T-helper 1 cell (primary cell): ENCODE measurements at regions not wholly inside any gene's neighbourhood (a gene's known extent, or its start where the extent isn't known, plus 50 kb on each side); places are given as distances from the start of the nearest gene placed in this dataset.

ENCODE experiments used
- DNase-seq, 5 donors: peaks; one replicate each; pipeline ENCODE4 v3.0.0-alpha.2; 2012 to 2020

DNA sequence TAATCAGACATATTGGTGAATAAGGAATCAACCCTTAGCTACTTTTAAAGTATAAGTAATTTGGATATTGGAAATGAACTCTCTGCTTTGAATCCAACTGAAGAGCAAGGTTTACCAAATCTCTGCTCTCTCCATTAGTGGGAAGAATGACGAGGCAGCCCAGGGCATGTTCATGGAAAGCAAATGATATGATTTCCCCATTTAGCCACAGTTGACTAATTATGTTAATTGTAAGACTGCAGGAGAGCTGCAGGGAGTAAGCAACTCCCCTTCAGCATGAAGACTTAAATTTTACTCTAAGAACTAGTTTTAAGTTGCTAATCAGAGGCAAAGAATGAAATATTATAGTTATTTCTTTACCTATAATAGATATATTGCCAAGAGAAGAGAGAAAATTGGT is 194.3 kb upstream of the CD180 start:
- no peak for DNase-seq

DNA sequence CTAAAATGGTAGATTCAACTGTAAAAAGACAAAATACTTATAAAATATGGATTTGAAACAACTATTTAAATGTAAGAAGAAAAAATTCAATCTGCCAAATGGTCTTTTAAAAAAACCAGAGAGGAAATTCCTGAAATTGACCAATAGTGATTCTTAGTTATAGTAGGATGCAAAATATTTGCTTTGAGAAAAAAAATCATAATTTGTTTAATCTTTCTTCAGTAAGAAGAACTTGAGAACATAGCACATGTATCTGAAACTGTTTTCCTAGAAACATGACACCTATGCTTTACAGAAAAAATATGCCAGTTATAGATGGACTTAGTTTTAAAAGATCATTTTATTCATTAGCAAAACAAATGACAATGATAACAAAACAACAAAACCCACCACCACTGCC is 186.9 kb upstream of the CD180 start:
- DNase-seq: no peak

DNA sequence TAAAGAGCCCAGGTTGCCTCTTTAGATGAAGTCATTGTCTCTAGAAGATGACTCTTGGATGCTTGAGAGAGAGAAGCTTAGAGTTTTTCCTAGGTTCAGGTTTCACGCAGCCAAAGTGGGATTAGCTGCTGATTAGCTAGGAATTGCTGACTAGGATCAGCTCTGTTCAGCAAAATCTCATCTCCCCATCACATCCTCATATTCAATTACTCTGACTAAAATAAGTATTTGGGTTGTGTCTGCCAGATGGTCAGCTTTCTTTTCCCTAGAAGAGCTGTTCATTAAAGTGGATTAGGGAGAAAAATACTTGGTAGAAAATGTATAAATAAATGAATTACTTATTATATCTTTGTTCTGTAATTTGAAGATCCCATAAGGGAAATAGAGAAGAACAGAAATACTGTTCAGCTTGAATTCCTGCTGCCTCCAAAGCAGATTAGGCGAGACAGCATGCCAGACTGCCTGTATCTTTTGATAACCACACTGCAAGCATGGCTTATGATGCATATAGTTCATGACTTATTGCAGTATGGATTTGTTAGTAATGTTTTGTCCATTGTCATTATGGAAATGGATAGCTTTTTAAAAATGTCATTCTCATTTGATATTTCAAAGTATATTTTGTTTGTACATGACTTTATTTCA is 184.8 kb upstream of the CD180 start:
- no peak for DNase-seq

DNA sequence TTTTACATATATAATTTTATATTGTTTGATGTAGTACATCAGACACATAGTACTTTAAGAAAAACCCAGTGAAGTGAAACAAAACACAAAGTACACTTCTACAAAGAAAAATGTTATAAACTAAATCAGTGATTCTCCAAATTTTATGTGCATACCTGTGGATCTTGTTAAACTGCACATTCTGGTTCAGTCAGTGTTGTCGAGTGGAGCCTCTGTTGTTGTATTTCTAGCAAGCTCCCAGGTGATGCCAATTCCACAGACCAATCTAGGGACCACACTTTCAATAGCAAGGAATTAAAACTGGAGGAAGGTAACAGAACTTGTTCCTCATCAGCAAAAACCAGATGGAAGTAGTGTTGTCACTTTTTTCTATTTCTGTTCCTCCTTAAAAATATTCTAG is 183.8 kb upstream of the CD180 start:
- DNase-seq: no peak

DNA sequence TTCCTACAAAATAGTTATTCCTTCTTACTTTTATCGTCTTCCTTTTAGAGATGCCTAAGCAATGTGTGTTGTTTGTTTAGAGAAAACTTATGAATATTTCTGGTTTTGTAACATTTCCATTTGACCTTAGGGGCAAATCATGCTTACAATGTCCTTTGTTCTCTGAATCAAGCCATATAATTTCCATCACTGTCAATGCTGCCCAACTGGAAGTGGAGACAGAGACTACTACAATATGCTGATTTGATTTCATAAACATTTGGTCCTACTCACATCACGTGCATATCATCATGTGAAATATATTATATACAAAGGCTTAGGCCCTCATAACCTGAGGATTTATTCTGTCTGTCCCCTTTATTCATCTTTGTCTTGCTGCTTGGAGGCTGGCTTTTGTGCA is 183.2 kb upstream of the CD180 start:
- DNase-seq: no peak

DNA sequence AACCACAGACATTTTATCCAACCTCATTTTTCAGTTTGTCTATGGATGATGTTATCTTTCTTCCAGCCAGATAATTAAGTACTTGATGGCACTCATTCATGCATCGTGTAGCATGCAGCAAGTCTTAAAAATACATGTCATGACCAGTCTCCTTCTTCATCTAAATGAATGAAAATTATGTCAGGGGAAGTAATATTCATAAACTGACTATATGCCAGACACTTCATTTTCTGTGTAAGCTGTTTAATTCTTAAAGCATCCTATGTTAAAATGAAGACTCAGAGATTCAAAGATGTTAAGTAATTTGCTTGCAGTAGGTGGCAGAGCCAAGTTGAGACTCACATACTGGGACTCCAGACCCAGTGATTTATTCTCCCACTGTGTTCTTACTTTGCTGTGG is 181.7 kb upstream of the CD180 start:
- no peak for DNase-seq

DNA sequence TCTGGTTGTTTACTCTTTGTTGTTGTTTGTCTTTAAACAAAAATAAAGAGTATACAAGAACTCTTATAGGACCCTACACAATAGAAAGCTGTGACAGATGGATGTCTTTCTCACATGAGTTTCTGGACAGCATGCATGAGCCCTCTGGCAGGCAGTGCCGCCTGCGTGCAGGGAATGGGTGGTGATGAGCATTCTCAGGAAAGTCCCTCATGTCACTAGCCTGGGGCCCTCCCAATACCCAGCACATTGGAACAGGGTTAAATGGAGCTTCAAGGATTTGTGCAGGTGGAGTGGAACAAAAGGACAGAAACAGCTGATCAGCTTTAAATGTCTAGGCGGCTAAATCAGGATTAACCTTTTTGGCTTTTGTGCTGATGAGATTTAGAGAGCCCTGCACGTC is 181.0 kb upstream of the CD180 start:
- DNase-seq: no peak

DNA sequence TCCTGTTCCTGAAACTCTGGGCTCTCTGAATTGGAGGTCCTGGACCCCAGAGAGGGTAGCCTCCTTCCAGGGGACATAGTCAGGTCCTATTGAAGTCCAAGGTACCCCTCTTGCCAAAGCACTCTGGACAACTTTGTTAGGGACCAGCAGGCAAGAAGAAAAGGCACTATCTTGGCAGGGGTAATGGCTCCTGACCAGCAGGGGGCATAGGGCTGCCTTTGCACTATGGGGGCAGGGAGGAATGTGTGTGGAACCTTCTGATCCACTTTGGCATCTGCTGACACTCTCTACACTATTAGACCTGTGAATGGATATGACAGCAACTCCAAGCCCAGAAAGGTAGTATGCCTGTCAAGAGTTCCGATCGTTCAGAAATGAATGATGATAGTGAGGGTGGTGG is 179.0 kb upstream of the CD180 start:
- DNase-seq: no peak

DNA sequence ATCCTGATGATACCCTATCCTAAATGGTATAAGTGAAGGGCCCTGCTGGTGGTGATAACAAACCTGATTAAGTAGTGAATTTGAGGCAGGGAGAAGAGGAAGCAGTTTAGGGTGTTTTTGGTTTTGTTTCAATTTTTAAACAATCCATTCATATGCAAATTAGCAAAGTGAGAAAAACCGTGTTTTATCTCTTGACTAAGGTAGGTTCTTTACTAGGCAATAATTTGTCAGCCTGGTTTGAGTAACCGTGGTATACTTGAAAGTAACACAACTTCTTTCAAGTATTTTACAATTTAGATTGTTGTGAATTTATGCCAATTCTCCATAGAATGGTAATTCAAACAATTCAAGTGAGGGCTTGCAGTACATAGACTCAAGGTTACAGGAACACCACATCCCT is 177.8 kb upstream of the CD180 start:
- DNase-seq: no peak

DNA sequence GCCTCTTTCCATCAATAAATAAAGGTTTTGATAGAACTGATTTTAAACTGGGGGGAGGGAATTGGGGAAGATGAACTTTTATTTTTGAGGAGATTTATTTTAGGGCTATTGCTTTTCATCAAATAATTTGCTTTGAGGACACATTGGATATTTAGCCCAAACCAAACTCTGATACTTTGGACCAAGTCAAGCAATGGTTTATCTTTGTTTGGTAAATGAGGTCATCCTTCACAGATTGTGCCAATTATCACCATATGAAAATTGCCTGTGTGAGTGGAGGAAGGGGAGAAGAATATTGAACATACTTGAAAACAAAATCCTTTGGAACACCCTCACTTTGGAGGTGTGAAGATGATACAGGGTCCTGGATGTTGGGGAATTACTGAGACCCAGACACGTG is 176.9 kb upstream of the CD180 start:
- no peak for DNase-seq

DNA sequence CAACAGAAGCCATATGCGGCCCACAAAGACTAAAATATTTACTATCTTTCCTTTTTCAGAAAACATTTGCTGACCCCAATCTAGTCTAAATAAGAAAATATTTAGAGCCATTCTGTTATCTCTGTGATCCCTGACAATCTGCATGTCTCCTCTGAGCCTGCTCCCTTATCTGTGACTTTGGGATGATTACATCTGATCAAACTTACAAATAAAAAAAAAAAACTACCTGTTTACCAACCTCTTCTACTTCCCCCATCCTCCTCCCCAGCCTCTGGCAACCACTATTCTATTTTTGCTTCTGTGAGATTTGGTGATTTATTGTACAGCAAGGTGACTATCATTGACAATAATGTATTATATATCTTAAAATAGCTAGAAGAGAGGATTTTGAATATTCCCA is 176.3 kb upstream of the CD180 start:
- DNase-seq: no peak

DNA sequence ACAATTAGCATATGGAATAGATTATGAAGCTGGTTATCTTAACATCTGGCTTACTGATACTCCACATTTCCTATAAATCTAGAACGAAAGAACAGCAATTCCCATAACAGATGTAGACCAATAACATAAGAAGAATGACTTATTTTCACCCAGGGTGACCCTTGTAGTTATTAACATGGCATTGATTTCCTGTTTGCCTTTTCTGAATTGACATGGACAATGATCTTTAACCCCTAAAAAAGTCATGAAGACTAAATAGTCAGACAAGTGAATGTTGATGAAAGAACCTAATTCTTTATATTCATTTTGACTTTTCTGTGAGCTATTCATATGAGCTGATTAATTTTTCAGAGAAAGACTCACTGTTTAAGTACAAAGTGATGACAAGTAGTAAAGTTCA is 175.3 kb upstream of the CD180 start:
- DNase-seq: no peak

DNA sequence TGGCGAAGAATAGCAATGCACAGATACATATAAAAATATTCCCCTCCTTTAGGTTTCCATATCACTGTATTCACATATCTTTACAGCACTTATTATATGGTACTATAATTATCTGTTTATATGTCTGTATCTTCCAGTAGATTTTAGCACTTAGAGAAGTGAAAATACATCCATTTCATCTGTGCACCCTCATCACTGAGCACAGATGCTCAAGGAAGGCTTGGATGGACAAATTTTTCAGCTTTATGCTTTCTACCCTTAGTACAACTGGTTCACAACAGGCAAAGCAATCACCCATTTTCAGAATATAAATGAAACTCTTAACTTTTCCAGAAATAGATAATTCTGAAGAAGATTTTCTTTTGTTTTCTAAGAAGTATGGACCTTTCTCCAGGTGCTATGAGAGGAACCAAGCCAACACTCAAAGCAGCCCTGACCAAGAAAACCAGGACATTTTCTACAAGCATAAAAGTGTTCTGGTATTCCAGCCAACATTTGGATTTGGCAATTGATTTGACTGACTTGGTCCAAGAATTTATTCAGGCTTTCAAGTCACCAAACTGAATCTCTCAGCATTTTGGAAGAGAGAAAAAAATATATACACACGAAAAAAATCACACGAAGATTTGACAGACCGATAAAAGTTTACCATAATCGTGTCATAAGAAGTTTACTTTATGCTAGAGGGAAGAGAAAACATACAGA is 170.2 kb upstream of the CD180 start:
- no peak for DNase-seq

DNA sequence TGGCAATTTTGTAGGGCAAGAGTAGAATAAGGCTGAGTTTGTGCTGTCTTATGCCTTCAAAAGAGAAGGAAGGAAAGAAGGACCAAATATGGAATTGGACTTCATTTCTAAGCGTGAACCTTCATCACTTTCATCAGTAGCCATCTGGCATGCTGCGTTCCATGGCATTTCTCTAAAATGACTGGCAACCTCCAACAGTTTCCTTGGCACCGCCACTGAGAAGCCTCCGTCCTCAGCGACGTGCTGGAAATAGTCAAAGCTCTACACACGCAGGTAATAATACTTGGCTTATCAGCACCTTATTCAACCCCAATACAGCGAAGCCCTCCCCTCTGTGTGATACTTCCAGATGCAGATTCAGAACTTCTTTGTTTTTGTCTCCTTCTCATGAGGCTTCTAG is 169.7 kb upstream of the CD180 start:
- DNase-seq: no peak

DNA sequence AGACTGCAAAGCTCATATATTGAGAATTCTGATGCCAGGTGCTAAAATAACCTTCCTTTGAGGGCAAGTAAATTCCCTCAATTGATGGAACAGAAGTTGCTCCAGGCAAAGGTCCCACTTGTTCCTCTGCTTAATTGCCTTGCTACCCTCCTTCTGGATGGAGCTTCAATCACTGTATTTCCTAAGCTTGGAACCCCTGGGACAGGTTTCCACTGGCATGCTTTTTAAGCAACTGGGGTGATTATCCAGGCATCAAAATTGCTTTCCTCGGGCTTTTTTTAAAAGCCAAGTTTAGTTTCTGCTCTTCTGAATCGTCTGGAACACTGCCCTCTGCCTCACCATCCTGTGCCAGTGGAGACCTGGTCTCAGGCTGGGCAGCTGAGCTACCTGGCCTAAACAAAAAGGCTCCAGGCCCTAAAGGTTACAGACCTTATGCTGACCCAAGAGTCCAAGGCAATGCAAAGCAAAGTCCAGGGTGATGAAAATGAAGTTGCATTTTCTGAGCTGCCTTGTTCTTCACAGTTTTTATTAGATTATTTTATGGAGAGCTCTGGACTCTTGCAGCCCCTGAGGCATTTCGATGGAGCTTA is 167.9 kb upstream of the CD180 start:
- no peak for DNase-seq

DNA sequence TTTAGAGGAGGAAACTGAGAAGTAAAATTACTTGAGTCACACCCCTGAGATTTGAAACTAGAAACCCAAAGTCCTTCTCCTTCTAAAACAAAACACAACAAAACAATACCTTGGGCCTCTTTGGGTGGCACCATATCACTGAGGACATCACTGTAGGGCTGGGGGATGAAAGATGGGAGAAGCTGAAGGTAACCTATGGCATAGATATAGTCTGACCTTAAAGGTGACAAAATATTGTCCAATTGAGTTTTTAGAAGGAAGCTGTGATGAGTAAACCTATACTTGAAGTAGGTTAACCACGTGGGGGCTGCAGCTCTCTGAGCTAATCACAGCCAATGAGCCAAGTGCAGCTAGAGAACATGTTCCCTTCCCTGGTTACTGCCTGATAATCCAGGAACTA is 167.4 kb upstream of the CD180 start:
- DNase-seq: no peak

DNA sequence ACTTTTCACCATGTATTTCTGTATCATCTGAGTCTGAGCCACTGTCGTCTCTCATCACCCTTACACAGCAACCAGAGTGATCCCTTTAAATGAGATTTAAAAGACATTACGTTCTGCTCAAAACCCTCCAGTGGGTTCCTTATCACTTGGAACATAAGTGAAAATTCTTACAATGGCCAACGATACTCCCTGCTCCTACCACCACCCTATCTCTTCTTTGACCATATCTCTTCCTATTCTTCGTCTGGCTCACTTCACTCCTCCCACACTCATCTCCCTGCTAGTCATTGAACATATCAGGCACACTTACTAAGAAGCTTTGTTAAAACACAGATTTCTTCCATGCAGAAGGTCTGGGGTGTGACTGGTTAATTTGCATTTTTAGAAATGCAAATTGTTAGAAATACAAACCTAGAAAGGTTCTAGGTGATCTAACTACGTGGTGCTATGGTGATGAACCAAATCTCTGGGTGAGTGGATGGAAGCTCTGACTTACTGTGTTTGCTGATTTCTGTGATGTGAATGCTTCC is 166.6 kb upstream of the CD180 start:
- no peak for DNase-seq

DNA sequence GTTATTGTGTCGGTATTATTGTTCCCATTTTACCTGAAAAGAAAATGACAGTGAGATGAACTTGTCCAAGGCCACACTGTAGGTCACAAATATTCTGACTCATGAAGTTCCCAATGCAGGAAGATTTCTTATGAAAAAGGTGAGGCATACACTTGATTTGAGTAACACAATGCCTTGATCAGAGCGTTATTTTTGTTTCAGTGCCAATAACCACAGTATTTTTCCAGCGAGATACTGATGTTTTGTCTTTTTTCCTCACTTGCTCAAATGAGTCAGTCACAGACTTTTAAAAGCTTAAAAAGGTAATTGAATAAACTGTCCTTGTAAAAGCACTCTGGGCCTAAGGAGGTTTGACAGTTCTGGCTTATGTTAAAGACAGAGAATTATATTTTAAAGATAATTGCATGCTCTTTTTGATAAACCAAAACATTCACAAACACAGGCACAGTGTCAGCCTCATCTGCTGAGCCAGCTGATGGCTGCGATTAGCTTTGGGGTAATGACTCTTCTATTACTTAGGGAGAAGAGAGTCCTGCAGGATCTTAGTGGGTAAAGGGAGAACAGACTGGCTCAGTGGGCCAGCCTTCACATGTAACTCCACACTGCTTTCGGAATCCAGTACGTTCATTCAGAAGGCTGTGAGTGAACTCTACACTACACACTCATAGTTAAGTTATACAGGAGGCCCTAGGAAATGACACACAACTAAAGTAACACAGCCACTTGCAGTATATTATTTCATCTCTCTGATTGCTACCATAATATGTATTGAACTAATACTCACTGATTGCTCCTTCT is 165.5 kb upstream of the CD180 start:
- no peak for DNase-seq

DNA sequence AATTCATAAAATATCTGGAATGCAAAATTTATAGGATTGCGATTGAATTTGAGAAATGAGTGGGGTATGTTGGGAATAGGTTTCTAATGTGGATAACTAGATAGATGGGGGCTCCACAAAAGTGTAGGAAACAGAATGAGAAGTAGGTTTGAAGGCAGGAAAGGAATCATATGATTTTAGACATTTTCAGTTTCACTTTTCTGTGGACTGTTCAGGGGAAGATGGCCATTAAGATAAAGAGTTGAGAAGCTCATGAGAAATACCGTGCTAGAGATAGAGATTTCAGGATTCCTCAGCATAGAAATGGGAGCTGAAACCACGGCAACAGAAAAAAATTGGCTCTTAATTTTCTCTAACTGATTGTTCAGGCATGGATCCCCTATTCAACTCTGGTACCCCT is 163.4 kb upstream of the CD180 start:
- DNase-seq: no peak

DNA sequence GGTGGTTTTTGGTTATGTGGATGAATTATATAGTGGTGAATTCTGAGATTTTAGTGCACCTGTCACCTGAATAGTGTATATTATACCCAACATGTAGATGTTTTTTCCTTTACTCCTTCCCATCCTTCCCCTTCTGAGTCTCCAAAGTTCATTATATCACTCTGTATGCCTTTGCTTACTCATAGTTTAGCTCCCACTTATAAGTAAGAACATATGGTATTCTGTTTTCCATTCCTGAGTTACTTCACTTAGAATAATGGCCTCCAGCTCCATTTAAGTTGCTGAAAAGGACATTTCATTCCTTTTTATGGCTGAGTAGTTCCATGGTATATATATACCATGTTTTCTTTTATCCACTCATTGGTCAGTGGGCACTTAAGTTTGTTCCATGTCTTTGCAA is 161.6 kb upstream of the CD180 start:
- DNase-seq: no peak

DNA sequence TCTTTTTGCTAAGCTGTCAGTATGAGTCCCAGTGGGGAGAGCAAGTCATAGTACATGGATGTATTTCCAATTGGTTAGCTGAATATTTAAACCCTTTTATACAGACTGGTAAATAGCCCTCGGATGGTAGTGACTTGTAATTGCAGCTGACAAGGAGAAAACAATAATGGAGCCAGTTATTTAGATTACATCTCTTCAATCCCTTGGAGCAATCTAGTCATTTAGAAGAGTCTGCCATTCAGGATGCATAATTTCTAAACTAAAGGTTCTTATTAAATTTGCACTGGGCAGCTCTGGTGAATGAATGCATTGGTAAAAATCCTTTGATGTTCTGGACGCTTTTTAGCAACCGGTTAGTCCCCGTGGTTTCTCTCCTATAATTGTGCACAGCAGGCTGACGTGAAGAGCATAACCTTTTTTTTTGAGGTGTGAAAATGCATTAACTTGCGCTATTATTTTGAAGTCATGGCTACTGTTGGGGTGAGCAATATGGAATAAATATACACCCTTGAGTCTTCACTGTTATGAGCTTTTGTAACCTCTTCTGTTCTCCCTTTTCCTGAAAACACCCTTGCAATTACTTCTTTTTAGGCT is 158.6 kb upstream of the CD180 start:
- DNase-seq: no peak

DNA sequence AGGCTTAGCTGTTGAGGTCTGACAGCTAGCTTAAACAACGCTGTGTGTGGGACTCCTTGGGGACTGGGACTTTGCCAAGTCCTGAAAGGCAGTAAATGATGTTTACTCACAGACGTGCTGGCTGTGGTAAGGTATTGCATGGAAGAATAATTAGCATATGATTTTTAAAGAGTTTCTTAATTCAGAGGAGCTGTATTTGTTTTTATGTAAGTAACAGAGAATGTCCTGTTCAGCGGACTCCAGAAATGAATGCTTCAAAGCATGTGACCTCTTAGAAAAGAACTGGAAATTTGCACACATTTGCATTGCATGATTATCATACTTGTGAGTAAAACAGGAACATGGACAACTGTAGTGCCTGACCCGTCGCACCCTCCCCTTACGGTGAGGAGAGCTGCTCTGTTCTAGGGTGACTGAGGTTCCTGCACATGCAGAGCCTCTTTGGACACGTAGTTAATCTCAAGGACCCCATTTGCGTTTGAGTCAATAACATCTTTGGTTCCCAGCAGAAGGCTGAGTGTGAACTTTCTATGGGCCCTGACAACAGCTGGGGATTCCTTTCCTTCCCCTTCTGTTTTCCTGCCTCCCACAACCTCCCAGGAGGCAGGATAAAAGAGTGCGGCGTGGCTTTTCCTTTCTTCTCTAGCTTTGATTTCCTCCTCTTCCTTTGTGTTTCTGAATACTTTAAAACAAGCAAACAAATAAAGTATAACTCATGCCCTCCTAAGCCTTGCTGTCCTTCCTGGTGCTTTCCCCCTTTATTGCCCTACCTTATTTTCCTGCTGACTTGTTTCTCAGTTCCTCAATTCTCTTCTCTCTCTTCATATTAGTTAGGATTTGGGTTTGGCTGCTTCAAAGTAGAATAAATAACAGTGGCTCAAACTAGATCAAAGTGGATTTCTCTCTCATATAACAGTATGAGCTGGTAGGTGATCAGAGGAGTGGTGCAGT is 157.2 kb upstream of the CD180 start:
- DNase-seq: no peak
